GM12878 (cell line): ENCODE measurements at regions not wholly inside any gene's neighbourhood (a gene's known extent, or its start where the extent isn't known, plus 50 kb on each side); places are given as distances from the start of the nearest gene placed in this dataset.

Experiments
- BCL11A ChIP-seq: IDR thresholded peaks from 2 replicates; pipeline ENCODE4 v1.6.1; 2011; ENCODE audit warnings: low read depth, low read length
- BHLHE40 ChIP-seq, 2 experiments: fragments of 450-650 bp in 1 of 2; IDR thresholded peaks; 2 replicates each; pipeline ENCODE4 v1.6.1; 2011 to 2017; ENCODE audit warnings: low read depth in 2 of 2, borderline replicate concordance in 1 of 2, improper control_type of control experiment in 1 of 2, low read length in 1 of 2, mild to moderate bottlenecking in 1 of 2
- CTCF ChIP-seq, 3 experiments: IDR thresholded peaks in 2 of 3; conservative IDR thresholded peaks in 1 of 3; 2 replicates each; pipeline ENCODE4 v1.5.1; 2011; ENCODE audit warnings: low read depth in 3 of 3, low read length in 3 of 3, mild to moderate bottlenecking in 3 of 3, control low read depth in 2 of 3, moderate library complexity in 2 of 3, inconsistent platforms in 1 of 3, mixed read lengths in 1 of 3; ENCODE audit not compliant: control insufficient read depth in 2 of 3, insufficient read depth in 1 of 3; ENCODE audit errors: extremely low read depth in 1 of 3
- RAD21 ChIP-seq: IDR thresholded peaks from 2 replicates; pipeline ENCODE4 v1.6.1; 2011; ENCODE audit warnings: mild to moderate bottlenecking, low read depth, low read length, moderate library complexity; ENCODE audit not compliant: insufficient read depth
- YBX1 ChIP-seq: fragments of 450-650 bp; IDR thresholded peaks from 2 replicates; pipeline ENCODE4 v1.6.1; 2016; ENCODE audit warnings: antibody characterized with exemption
- ZNF207 ChIP-seq: fragments of 450-650 bp; IDR thresholded peaks from 2 replicates; pipeline ENCODE4 v1.6.1; 2014; ENCODE audit warnings: antibody characterized with exemption, mild to moderate bottlenecking, borderline replicate concordance
- ZNF687 ChIP-seq: fragments of 450-650 bp; IDR thresholded peaks from 2 replicates; pipeline ENCODE4 v1.6.1; 2017; ENCODE audit warnings: mild to moderate bottlenecking, moderate library complexity

GRCh38 chr6:168196881-168197635 is 118.0 kb upstream of the FRMD1 start (continued):
- TF ChIP-seq ZNF687 (no peak), BCL11A (no peak), CTCF (IDR thresholded peaks at IDR 0.05 in 2 of 3, conservative IDR thresholded peaks at IDR 0.05 in 1 of 3; ENCODE audit: control insufficient read depth in 2 of 3, extremely low read depth in 1 of 3, insufficient read depth in 1 of 3, low read depth in 3 of 3, low read length in 3 of 3) (no peak), BHLHE40 (IDR thresholded peaks at IDR 0.05; ENCODE audit: borderline replicate concordance in 1 of 2, low read depth in 2 of 2, low read length in 1 of 2) (no peak), RAD21 (no peak), YBX1 (no peak), ZNF207 (no peak)
